ENCODE measurements at regions not wholly inside any gene's neighbourhood (a gene's known extent, or its start where the extent isn't known, plus 50 kb on each side); places are given as distances from the start of the nearest gene placed in this dataset.
"Not testable (repeated sequence)": the region's sequence is repeated elsewhere in the genome, so short reads cannot be mapped to it uniquely, and the experiment has no call there.

DNA sequence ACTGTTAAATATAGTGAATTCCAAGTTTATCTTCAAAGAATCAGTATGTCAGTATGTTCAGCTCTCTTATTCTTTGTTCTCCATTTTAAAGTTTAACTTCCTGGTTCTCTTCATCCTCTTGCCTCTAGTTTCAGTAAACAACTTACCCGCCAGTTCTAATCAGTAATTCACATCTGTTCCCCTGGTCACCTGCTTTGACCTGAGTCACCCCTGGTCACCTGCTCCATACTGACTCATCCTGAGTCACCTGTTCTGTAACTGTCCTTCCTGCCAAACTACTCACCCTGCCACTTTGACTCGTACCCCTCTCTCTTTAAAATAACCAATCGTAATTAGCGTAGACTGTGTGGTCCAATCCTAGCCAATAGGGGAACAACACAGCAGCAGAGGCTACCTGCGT, 992.7 kb upstream of the HS3ST1 start:
- no peak for DNase-seq

DNA sequence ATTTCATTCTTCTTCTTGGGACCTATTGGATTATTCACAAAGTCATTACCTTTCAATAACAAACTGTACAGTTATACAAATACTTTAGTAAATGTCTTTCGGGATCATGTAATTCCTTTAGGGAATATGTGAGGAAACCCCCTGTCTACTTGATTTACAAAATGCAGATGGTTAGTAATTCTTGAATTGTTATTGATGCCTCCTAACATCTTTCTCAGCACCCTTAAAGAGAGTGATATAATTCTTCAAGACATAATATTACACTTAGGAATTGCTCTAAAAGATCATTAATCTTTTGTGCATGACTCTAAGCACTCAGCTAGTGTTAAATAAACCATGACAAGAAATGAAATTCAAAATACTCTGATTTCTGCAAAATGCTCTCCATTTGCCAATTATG, 988.1 kb upstream of the HS3ST1 start:
- no peak for DNase-seq

DNA sequence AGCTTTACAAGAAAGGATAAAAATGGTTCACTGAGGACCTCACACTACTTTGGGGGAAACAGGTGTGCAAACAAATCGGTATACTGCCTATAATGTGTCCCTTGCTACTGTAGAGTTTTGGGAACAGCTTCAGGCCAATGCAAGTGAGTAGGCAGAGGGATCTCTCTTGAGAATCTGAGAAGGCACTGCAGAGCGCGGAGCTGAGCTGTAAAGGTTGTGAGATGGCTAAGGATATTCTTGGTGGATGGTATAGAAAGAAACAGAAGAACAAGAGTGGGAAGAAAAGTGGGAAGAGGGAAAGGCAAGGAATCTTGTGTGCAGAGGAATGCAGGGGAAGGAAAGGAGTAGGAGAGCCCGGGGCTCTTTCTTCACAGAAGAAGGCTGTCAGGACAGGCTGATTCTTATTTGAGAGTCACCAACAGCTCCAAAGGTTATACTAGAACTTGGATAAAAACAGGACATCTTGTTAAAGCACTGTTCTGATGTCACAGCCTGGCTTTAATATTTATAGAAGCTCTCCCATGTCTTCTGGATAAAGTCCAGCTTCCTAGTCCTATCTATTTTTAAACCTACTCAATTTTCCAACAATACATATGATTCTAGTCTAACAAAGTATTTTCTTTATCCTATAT, 985.6 kb upstream of the HS3ST1 start:
- DNase-seq = no peak

DNA sequence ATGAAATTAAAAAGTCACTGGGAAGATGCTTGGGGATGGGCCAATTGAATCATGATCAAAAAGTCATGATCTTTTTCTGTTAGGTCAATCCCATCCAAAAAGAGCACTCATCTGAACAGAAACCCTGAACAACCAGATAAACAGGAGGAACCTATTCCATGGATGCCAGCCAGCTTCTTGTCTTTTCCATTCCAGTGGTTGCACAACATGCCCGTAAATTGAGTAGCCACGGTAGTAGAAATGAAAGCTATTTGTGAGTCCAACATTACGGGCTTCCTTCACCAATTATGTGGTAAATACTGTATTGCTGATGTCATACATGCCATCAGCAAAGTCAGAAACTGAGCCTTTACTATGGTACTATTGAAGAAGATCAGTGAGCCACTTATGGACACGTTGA, 982.4 kb upstream of the HS3ST1 start:
- DNase-seq = no peak

DNA sequence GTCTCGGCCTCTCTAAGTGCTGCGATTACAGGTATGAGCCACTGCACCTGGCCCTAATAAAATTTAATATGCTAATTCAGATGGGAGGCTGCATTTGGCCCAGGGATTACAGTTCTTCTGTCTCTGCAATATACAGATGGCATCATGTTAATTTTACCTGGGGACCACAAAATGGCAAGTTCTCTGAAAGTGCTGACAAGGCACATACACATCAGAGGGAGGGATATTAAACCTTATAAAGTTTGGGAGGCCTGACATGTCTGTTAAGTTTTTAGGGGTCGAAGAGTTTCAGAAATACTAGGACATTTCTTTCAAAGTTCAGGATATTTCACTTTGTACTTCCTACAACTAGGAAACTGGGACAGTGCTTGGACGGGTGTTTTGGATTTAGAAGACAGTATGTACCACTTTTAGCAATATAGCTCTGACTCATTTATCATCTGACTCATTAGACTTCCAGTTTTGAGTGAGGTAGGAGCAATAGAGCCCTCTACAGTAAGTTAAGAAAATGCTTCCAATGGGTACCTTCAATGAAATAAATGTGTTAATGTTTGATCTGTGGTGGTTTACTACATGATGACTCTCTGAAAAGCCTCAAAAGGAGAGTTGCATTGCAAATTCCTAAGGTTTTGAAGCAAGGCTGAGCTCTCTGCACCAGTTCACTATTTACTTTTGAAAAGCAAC, 981.0 kb upstream of the HS3ST1 start:
- no peak for DNase-seq

DNA sequence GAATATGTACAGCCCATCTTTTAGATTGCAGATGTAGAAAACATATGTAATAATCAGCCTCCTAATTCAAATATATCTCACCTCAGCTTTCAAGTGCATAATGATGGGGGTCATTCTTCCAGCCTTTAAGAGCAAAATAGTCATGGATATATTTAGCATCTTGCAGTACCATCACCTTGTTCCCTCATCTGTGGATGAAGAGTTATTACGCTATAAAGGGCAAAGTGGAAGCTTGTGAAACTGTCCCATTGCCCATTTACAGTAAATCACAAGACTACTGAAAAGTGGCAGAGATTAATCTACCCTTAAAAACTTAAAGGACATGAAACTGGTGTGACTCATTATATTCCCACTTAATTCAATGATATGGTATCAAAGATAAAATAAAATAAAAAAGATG, 979.7 kb upstream of the HS3ST1 start:
- no peak for DNase-seq

DNA sequence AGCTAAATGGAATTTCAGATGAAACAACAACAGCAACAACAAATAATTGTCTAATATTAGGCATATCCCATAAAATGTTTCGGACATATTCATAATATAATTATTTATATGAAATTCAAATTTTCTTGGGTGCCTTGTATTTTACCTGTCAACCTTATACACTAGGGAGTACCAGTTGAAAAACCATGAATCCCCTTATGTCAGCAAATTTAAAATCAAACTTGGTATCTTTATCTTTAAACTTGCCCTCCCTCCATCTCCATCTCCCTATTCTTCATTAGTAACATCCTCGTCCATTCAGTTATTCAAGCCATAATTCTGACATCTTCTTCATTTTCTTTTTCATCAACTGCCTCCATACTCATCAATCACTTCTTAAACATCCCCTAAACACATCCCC, 974.5 kb upstream of the HS3ST1 start:
- no peak for DNase-seq

DNA sequence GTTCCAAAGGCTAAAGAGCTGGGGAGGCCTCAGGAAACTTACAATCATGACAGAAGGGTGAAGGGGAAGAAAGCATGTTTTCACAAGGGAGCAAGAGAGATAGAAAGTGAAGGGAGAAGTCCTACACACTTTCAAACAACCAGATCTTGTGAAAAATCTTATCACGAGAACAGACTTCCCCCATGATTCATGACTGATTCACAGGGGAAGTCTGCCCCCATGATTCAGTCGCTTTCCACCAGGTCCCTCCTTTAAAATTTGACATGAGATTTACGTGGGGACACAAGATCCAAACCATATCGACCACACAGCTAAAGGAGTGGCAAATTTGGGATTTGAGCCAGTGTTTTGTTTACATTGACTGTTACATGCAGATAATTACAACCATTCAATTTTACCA, 971.1 kb upstream of the HS3ST1 start:
- DNase-seq = no peak

DNA sequence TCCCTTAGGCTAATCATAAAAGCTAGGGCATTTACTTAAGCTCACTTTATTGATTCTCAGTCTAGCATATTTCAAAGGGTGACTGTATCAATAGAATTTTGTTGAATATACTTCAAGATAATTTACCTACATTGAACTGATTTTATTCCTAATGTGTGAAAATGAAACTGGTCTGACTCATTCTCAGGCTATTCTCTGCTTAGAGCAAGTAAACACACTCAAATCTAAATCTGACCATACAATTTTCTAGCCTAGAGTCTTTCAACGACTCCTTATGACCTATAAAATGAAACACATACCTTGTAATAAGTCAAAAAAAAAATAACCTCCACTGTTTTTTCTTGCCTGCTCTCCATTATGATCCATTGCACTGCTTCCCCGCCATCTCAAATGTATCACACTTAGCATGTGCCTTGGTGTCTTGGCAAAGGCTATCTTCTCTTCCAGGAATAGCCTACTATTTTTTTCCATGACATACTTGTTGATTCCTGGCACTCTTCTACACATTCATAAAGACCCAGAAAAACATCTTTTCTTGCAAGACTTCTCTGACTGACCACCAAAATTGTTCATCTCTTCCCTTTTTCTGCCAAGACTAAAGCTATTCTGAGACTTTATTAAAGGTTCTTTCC, 965.1 kb upstream of the HS3ST1 start:
- DNase-seq = no peak

DNA sequence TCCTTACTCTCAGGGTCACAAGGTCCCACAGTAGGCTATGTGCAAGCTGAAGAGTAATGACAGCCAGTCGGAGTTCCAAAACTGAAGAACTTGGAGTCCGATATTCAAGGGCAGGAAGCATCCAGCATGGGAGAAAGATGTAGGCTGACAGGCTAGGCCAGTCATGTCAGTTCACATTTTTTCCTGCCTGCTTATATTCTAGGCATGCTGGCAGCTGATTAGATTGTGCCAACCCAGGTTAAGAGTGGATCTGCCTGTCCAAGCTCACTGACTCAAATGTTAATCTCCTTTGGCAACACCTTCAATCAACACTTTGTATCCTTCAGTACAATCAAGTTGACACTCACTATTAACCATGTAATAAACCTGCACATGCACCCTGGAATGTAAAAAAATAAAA, 960.9 kb upstream of the HS3ST1 start:
- DNase-seq = no peak

DNA sequence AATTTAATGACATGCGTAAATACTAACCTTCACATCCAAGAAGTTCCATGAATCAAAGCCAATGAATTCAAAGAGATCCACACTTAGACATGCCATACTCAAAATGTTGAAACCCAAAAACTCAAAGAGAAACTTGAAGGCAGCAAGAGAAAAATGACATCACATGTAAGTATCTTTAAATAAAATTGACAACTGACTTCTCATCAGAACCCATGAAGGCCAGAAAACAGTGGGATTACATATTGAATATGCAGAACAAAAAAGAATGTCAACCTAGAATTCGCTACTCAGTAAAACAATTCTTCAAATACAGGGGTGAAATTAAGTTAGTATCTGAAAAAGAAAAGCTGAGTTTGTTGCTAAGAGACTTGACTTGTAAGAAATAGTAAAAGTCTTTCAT, 953.9 kb upstream of the HS3ST1 start:
- no peak for DNase-seq

DNA sequence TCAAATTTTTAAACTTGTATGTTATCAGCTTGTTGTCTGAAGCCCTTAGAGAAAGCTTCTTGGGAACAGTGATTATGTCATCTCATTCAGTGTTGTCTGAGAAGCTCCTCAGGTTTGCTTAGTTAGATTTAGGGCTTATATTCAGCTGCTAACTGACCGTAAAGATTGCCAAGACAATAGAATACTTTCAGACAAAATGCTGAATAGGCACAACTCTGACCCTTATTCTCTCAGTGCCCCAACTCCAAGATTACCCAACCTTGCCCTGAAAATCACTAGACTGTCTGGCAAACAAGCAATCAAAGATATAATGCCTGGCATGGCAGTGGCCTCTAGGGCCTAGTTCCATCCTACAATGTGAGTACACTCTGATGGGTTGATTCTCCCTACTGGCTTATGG, 950.5 kb upstream of the HS3ST1 start:
- DNase-seq = no peak

DNA sequence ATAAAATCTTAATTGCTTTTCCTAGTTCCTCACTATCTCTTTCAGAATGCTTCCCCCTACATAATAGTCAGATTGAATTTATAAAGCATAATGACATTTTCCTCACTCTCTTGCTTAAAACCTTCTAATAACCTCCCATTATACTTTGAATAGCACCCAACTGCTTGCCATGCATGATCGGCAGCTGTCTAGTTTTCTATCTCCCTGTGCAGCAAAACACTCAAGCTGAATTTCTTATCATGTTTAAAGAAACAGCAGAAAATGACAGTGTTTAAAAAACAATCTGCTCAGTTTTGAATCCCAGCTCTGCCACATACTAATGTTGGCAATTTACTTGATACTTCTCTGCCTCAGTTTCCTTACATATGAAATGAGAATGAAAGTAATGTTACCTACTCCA, 947.1 kb upstream of the HS3ST1 start:
- DNase-seq = no peak

DNA sequence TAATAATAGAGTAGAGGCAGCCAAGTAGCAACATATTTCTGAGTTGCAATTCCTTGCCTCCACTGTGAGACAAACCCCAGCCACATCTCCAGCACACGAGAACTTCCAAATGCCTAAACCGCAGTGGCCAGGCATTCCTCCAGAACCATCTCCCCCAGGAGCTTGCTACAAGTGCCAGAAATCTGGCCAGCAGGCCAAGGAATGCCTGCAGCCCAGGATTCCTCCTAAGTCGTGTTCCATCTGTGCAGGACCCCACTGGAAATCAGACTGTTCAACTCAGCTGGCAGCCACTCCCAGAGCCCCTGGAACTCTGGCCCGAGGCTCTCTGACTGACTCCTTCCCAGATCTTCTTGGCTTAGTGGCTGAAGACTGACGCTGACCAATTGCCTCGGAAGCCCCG, 937.2 kb upstream of the HS3ST1 start:
- DNase-seq = not testable (repeated sequence)

DNA sequence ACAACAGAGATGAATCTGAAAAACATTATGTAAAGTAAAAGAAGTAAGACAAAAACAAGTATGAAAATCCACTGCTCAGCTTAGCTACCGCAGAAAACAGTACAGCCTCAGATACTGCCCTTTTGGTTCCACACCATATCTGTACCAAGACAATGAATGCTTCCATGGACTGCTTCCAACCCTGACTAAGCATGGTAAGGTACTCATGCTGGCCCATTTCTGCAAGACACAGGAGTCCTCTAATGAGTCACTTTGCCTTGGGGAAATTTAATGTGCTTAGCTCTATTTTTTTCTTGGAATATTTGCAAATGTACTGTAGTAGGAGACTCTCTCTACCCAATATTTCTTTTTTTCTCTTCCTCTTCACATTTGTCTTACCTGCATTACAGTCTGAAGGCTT, 931.7 kb upstream of the HS3ST1 start:
- DNase-seq = no peak

DNA sequence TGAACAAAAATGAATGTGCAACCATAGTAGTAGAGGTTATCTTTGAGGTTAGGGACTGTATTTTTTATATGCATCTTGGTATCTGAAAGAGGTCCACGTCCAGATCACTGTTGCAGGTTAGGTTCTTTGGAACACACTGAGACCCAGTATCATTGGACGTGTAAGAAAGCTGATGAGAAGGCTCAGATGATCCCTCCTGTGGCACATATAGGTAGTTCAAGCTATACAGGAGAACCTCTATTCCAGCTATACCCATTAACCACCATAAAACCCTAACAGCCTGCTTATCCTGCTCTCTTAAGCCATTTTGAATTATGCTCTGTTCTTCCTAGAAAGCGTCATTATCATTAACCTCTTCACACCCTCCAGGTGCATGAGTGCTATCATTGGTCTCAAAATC, 930.7 kb upstream of the HS3ST1 start:
- DNase-seq = no peak

DNA sequence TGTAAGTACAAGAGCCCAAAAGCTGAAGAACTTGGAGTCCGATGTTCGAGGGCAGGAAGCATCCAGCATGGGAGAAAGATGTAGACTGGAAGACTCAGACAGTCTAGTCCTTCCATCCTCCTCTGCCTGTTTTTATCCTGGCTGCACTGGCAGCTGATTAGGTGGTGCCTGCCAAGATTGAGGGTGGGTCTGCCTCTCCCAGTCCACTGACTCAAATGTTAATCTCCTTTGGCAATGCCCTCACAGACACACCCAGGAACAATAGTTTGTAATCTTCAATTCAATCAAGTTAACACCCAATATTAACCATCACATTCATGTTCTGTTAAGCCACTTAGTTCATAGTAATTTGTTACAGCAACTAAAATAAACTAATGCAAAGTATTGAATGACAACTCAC, 904.4 kb upstream of the HS3ST1 start:
- DNase-seq = not testable (repeated sequence)

DNA sequence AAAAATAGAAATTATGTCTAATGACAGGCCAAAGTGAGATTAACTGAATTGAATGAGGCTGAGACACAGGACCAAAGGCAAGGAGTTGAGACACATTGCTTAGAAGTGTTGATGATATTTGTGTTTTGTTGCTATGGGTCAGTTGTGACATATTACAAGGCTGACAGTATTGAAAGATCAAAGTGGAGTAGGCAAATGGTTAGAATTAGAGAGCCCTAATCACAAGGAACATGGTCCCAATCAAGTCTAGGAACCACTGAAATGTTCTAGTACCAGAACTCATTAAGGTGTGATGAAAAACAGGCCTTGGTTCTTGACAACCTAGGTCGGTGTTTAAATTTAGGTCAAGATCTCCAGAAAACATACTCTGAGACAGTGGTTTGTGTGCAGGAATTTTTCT, 896.3 kb upstream of the HS3ST1 start:
- no peak for DNase-seq

DNA sequence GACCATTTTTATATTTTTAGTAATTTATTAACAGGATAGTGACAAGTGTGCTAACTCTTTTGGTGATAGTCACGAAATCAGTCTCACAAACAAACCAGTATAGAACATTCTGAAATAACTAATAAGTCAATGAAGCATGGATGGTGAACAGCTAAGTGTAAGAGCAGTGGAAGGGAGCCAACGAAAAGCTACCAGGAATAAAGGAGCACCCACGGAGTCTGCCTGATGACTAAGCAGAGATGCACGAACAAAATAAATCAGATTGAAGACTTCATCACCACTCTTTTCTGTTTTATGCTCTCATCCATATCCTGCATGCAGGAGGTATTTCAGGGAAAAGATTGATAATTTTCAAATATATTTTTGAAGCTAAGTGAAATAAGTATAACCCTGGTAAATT, 891.1 kb upstream of the HS3ST1 start:
- DNase-seq = no peak

DNA sequence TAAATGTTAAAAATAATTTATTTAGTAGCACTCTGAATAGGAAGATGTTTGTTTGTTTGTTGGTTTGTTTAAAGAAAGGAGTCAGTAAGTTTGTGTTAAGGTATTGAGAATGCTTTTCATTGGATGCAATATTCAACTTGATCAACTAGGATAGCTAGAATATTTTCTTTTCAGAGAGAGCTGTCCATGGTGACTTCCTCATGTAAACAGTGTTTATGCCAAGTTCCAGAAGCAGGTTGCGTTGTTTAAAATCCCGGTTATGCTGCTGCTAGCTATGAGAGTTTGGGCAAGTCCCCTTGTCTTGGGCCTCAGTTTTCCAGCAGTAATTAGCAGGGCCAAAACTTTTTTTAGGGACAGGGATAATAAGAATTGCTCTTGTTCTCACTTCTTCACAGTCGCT, 876.2 kb upstream of the HS3ST1 start:
- DNase-seq = no peak

DNA sequence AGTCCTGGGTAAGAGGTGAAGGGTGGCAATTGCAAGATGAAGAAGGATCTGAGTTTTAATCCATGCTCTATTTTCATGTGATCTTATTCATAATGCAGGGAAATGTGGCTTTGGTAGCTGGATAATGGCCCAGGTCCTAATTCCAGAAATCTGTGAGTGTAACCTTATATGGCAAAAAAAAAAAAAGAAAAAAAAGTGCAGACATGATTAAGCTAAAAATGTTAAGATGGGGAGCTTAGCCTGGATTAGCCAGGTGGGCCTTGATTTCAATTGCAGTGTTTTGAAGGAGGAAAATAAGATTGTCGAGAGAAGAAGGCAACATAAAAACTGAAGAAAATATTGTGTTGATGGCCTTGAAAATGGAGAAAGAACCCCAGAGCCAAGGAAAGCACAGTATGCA, 867.7 kb upstream of the HS3ST1 start:
- DNase-seq = no peak

DNA sequence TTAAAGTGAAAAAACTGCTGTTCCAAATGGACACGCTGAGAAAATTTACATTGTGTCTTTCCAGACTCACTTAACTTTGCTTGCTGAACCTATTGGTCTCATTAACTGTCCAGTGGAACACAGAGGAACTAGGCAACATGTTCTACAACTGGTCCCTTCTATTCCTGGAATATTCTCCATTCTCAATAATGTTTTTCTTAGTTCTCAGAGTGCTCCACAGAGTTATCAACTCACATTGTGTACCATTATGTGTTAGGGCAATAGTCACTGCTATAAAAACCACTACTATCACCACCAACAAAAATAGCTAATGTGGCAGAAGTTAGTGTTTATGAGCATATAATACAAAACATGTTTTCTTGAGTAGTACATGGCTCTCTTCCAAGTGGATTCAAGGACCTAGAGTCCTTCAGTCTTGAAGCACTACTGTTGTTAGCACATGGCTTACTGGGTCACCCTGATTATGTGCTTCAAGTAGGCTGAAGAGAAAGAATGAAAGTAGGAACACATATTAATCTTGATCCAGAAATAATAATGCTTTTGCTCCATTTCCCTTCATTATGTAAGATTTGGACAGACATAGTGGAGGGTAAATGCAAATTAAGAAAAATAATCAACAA, 865.3 kb upstream of the HS3ST1 start:
- no peak for DNase-seq

DNA sequence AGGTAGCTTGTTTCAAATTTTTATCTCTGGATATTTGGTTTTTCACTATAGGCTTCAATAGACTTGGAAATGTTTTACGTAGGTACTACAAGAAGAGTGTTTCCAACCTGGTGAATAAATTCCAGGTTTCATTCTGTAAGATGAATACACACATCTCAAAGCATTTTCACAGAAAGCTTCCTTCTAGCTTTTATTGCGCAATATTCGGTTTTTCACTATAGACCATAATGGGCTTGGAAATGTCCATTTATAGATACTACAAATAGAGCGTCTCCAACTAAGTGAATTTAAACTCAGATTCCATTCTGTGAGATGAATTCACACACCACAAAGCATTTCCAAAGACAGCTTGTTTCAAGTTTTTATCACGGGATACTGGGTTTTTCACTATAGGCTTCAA, 857.7 kb upstream of the HS3ST1 start:
- no peak for DNase-seq

DNA sequence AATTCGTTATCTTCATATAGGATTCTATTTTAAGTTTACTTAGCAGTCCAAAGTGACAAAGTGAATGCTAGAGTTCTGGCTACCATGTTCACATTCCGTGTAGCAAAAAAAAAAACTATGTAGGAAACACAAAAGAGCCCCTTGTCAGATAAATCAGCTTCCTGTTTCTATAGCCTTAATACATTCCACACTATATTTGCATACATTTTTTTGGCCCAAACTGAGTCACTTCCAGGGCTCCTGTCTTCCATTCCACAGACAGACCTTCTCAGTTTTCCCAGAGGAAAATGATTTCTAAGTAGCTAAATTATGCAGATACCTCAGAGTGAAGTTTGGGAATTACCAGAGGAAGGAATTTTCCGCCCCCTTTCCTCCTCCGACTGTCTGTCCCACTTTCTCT, 841.9 kb upstream of the HS3ST1 start:
- DNase-seq = peak; percentile 3
